GM19043 (cell line): ENCODE measurements at regions not wholly inside any gene's neighbourhood (a gene's known extent, or its start where the extent isn't known, plus 50 kb on each side); places are given as distances from the start of the nearest gene placed in this dataset.

Experiments
- ATAC-seq: cut with Tn5 transposase; IDR thresholded peaks from one replicate; pipeline ENCODE4 v1.9.1; 2021; ENCODE audit warnings: low read depth; ENCODE audit not compliant: unreplicated experiment

- no peak for ATAC-seq
These were observed 291.1 kb upstream of the PDZRN3 start for GRCh38 chr3:73915886-73916285.

GRCh38 chr3:73908218-73908617 lies 283.5 kb upstream of the PDZRN3 start:
- ATAC-seq, result no peak

- ATAC-seq, result no peak
These were observed 276.9 kb upstream of the PDZRN3 start for GRCh38 chr3:73901686-73902085.

GRCh38 chr3:73894474-73895213 lies 269.9 kb upstream of the PDZRN3 start:
- ATAC-seq, result no peak

- no peak for ATAC-seq
These were observed 268.3 kb upstream of the PDZRN3 start for GRCh38 chr3:73893089-73893488.

- no peak for ATAC-seq
These were observed 261.1 kb upstream of the PDZRN3 start for GRCh38 chr3:73885862-73886261.

GRCh38 chr3:73884361-73884760 lies 259.6 kb upstream of the PDZRN3 start:
- no peak for ATAC-seq

GRCh38 chr3:73883497-73883896 lies 258.8 kb upstream of the PDZRN3 start:
- ATAC-seq, result no peak

- no peak for ATAC-seq
These were observed 250.0 kb upstream of the PDZRN3 start for GRCh38 chr3:73874606-73875369.

GRCh38 chr3:73874161-73874560 lies 249.4 kb upstream of the PDZRN3 start:
- ATAC-seq, result no peak

GRCh38 chr3:73868688-73869315 lies 244.1 kb upstream of the PDZRN3 start:
- ATAC-seq, result no peak

GRCh38 chr3:73867524-73867923 lies 242.8 kb upstream of the PDZRN3 start:
- no peak for ATAC-seq

GRCh38 chr3:73866846-73867245 lies 242.1 kb upstream of the PDZRN3 start:
- ATAC-seq, result no peak

- ATAC-seq, result no peak
These were observed 238.9 kb upstream of the PDZRN3 start for GRCh38 chr3:73863546-73864079.

- ATAC-seq, result no peak
These were observed 231.1 kb upstream of the PDZRN3 start for GRCh38 chr3:73855813-73856212.

- ATAC-seq, result no peak
These were observed 223.6 kb upstream of the PDZRN3 start for GRCh38 chr3:73848173-73848906.

- ATAC-seq, result no peak
These were observed 222.2 kb upstream of the PDZRN3 start for GRCh38 chr3:73846951-73847350.

GRCh38 chr3:73839032-73839431 lies 214.3 kb upstream of the PDZRN3 start:
- no peak for ATAC-seq

- ATAC-seq, result no peak
These were observed 211.2 kb upstream of the PDZRN3 start for GRCh38 chr3:73835945-73836344.

- no peak for ATAC-seq
These were observed 207.7 kb upstream of the PDZRN3 start for GRCh38 chr3:73832426-73832825.

GRCh38 chr3:73828348-73828747 lies 203.6 kb upstream of the PDZRN3 start:
- ATAC-seq, result no peak
